CD4-positive, CD25-positive, alpha-beta regulatory T cell (primary cell): ENCODE measurements at regions not wholly inside any gene's neighbourhood (a gene's known extent, or its start where the extent isn't known, plus 50 kb on each side); places are given as distances from the start of the nearest gene placed in this dataset.
"Not testable (repeated sequence)": the region's sequence is repeated elsewhere in the genome, so short reads cannot be mapped to it uniquely, and the experiment has no call there.

Source experiments
- ATAC-seq, 2 donors: fragments of 150-1000 bp; cut with Tn5 transposase; one replicate each; pipeline ENCODE4 v1.10.0; 2021; ENCODE audit warnings: low read depth in 2 of 2, moderate number of reproducible peaks in 2 of 2, moderate library complexity in 1 of 2
- DNase-seq, 3 donors: peaks; one replicate each; pipeline versions ENCODE4 v3.0.0 to v3.0.0-alpha.2; 2012 to 2022; ENCODE audit warnings: mixed read lengths in 1 of 3
- H3K27ac ChIP-seq: one replicate; pipeline ENCODE4 v1.7.0; 2013; ENCODE audit warnings: mild to moderate bottlenecking, low read length; ENCODE audit not compliant: insufficient read depth, poor library complexity, severe bottlenecking
- H3K27me3 ChIP-seq: one replicate; pipeline ENCODE4 v1.7.0; 2013; ENCODE audit warnings: low read length; ENCODE audit not compliant: control insufficient read depth, insufficient read depth
- H3K36me3 ChIP-seq: one replicate; pipeline ENCODE4 v1.7.0; 2013; ENCODE audit warnings: mild to moderate bottlenecking, low read length, moderate library complexity; ENCODE audit not compliant: control insufficient read depth, insufficient read depth
- H3K4me1 ChIP-seq: 2 replicates; pipeline ENCODE4 v1.7.0; 2013; ENCODE audit warnings: mild to moderate bottlenecking, low read length; ENCODE audit not compliant: insufficient read depth, control insufficient read depth, poor library complexity, severe bottlenecking
- H3K4me3 ChIP-seq: one replicate; pipeline ENCODE4 v1.7.0; 2013; ENCODE audit warnings: low read depth, mild to moderate bottlenecking, low read length, moderate library complexity
- H3K9me3 ChIP-seq, 2 experiments: 1 replicate in 1 of 2; 2 replicates in 1 of 2; pipeline ENCODE4 v1.7.0; 2013; ENCODE audit warnings: low read length in 2 of 2, mild to moderate bottlenecking in 1 of 2, moderate library complexity in 1 of 2; ENCODE audit not compliant: control insufficient read depth in 2 of 2
- H3K27ac Mint-ChIP-seq, 3 donors: one replicate each; pipeline ENCODE4 v1.8.0; 2020 to 2022; ENCODE audit warnings: mild to moderate bottlenecking in 3 of 3, mixed read lengths in 3 of 3, moderate library complexity in 2 of 3
- H3K27me3 Mint-ChIP-seq: one replicate; pipeline ENCODE4 v1.8.0; 2022; ENCODE audit warnings: mild to moderate bottlenecking, mixed read lengths
- H3K36me3 Mint-ChIP-seq: one replicate; pipeline ENCODE4 v1.8.0; 2020; ENCODE audit warnings: mixed read lengths
- H3K4me1 Mint-ChIP-seq, 4 donors: one replicate each; pipeline ENCODE4 v1.8.0; 2020 to 2022; ENCODE audit warnings: mixed read lengths in 4 of 4, mild to moderate bottlenecking in 1 of 4
- H3K4me3 Mint-ChIP-seq, 4 donors: one replicate each; pipeline ENCODE4 v1.8.0; 2020 to 2022; ENCODE audit warnings: mild to moderate bottlenecking in 4 of 4, mixed read lengths in 4 of 4, moderate library complexity in 3 of 4
- H3K9me3 Mint-ChIP-seq, 7 donors: one replicate each; pipeline ENCODE4 v1.8.0; 2020 to 2022; ENCODE audit warnings: mixed read lengths in 7 of 7, mild to moderate bottlenecking in 3 of 7, moderate library complexity in 2 of 7

DNA sequence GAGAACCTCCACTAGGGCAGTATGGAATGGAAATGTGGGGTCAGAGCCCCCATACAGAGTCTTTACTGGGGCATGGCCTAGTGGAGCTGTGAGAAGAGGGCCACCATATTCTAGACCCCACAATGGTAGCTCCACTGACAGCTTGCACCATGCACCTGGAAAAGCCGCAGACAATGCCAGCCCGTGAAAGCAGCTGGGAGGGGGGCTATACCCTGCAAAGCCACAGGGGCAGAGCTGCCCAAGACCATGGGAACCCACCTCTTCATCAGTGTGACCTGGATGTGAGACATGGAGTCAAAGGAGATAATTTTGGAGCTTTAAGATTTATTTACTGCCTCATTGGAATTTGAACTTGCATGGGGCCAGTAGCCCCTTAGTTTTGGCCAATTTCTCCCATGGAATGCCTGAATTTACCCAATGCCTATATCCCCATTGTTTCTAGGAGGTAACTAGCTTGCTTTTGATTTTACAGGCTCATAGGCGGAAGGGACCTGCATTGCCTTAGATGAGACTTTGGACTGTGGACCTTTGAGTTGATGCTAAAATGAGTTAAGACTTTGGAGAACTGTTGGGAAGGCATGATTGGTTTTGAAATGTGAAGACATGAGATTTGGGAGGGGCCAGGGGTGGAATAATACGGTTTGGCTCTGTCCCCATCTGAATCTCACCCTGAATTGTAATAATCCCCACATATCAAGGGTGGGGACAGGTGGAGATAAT is 89.4 kb upstream of the MAMLD1 start:
- not testable (repeated sequence) for DNase-seq, H3K27ac ChIP-seq, H3K4me3 ChIP-seq, H3K36me3 Mint-ChIP-seq, H3K27me3 Mint-ChIP-seq, ATAC-seq, H3K27ac Mint-ChIP-seq, H3K27me3 ChIP-seq, H3K36me3 ChIP-seq, H3K9me3 Mint-ChIP-seq, H3K9me3 ChIP-seq, H3K4me1 Mint-ChIP-seq, H3K4me1 ChIP-seq, H3K4me3 Mint-ChIP-seq

DNA sequence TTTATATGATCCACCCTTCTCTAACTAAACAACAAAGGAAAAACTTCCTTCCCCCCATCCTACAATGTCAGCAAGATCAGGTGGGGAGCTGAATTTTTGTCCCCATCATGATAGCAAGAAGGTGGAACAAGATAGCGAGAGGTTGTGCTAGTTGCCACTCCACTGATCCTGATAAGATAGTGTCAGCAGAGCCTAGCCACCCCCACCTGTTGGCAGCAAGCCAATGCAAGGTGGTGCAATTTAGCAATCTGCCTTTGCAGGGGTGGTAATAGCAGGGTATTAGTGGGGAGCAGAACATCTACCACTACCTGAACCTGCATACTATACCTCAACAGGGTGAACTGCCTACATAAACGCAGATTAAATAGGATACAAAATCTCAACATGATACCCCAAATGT is 80.2 kb upstream of the MAMLD1 start:
- Mint-ChIP-seq H3K9me3 (peaks cover 0 to 4% (median 1%) of the 10 kb centered on the region in 7 donors), H3K4me1 (no peaks in the 10 kb centered on the region), H3K36me3 (no peaks in the 10 kb centered on the region), H3K27me3 (no peaks in the 10 kb centered on the region), H3K4me3 (no peak overlapping the region), H3K27ac (no peak overlapping the region)
- H3K9me3 ChIP-seq = peaks cover 0 to 1% of the 10 kb centered on the region in 2 experiments
- H3K4me1 ChIP-seq = no peaks in the 10 kb centered on the region
- ATAC-seq (no peak), DNase-seq (no peak)
- H3K27me3 ChIP-seq = no peaks in the 10 kb centered on the region
- no peaks in the 10 kb centered on the region for H3K36me3 ChIP-seq
- no peak overlapping the region for H3K27ac ChIP-seq
- H3K4me3 ChIP-seq = no peak overlapping the region

DNA sequence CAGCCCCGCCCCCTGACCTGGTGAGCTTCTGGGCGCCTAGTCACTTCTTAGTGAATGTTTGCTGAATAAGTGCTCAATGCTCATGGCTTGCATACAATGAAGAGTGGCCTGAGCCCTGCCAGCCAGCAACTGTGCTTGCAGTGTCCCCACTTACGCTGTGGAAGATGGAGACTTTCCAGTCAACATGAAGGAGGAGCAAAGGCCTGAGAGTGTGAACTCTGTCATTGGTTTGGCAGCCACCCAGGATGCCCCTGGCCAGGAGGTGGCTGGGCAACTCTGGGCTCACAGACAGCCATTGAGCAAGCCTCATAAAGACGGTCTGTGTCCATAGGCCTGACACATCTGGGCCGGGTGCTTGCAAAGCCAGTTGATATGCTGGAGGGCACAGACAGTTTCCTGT is 72.1 kb upstream of the MAMLD1 start:
- no peaks in the 10 kb centered on the region for H3K27me3 ChIP-seq
- no peak overlapping the region for H3K4me3 ChIP-seq
- no peak for ATAC-seq
- Mint-ChIP-seq H3K9me3 (peaks cover 0 to 1% (median 0%) of the 10 kb centered on the region in 7 donors), H3K27ac (no peak overlapping the region), H3K36me3 (no peaks in the 10 kb centered on the region), H3K4me1 (no peaks in the 10 kb centered on the region), H3K27me3 (no peaks in the 10 kb centered on the region), H3K4me3 (no peak overlapping the region)
- H3K36me3 ChIP-seq = no peaks in the 10 kb centered on the region
- H3K27ac ChIP-seq = no peak overlapping the region
- DNase-seq = no peak
- H3K4me1 ChIP-seq = no peaks in the 10 kb centered on the region
- H3K9me3 ChIP-seq = no peaks in the 10 kb centered on the region

DNA sequence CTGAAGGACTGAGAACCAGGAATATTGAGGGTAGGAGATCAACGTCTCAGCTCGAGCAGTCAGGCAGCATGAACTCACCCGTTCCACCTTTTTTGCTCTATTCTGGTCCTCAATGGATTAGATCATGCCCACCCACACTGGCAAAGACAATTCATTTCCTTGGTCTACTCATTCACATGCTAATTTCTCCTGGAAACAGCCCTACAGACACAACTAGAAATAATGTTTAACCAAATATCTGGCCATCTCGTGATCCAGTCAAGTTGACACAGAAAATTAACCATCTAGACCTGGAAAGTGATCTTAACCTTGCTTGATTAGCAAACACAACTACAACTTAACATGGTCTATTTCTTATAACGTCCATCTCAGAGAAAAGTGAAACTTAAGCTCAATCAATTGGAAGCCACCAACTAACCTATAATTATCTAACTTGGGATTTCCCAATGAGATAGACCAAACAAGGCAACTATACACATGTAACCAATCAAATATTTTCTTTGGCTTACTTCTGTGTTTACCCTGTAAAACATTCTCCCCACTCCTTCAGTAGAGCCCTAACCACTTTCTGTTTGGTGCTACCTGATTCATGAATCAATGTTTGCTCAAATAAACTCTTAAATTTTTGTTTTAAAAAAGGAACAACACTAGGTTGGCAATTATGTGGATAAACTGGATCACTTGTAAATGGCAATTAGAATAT is 69.7 kb upstream of the MAMLD1 start:
- no peaks in the 10 kb centered on the region for H3K27me3 ChIP-seq
- no peaks in the 10 kb centered on the region for H3K9me3 ChIP-seq
- no peaks in the 10 kb centered on the region for H3K4me1 ChIP-seq
- H3K4me3 ChIP-seq = no peak overlapping the region
- Mint-ChIP-seq H3K27ac (no peak overlapping the region), H3K9me3 (peaks cover 0 to 1% (median 0%) of the 10 kb centered on the region in 7 donors), H3K4me3 (no peak overlapping the region), H3K27me3 (peaks cover 5% of the 10 kb centered on the region), H3K4me1 (no peaks in the 10 kb centered on the region), H3K36me3 (no peaks in the 10 kb centered on the region)
- ATAC-seq (no peak), DNase-seq (no peak)
- no peak overlapping the region for H3K27ac ChIP-seq
- H3K36me3 ChIP-seq = no peaks in the 10 kb centered on the region

DNA sequence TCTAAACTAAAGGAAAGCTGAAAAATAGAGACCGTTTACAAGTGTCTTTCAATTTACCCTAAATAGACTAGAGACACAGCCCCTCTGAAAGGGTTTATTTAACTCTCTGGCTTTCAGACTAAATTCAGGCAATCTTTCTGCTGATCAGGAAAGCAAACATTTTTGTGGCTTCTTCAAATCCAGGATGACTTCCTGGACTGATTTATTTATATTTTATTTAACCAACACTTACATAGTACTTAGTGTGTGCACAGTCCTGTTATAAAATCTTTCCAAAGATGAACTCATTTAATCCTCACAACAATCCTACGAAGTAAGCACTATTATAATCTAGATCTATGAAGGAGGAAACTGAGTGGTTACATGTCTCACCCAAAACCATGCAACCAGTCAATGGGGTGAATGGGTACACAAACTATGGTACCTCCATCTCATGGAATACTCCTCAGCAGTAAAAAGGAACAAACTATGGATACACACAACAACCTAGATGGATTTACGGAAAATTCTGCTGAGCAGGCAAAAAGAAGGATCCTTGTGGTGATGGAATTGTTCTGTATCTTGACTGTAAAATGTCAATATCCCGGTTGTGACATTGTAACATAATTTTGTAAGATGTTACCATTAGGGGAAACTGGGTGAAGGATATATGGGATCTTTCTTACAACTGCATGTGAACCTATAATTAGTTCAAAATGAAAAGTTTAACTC is 64.1 kb upstream of the MAMLD1 start:
- Histone ChIP-seq H3K27ac (no peak overlapping the region), H3K36me3 (no peaks in the 10 kb centered on the region), H3K9me3 (no peaks in the 10 kb centered on the region), H3K4me3 (no peak overlapping the region), H3K27me3 (no peaks in the 10 kb centered on the region), H3K4me1 (no peaks in the 10 kb centered on the region)
- Mint-ChIP-seq H3K4me1 (no peaks in the 10 kb centered on the region), H3K27ac (no peak overlapping the region), H3K4me3 (no peak overlapping the region), H3K27me3 (peaks cover 5% of the 10 kb centered on the region), H3K9me3 (no peaks in the 10 kb centered on the region), H3K36me3 (no peaks in the 10 kb centered on the region)
- DNase-seq (no peak), ATAC-seq (no peak)

DNA sequence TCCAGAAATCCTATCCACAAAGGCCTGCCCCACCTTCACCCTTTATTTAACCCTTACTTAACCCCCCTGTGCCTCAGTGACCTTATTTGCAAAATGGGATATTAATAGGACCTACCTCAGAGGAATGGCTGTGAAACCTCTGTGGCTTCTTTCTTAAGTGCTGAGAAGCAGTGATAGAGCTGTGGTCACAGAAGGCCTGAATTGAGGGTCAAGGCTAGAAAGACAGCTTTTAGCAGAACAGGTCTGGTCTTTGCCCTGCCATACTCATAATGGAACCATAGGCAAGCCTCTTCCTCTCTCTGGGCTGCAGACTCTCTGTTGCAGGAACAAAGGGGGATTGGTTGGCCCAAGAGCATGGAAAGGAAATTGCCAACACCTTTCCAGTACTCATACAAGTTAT is 63.5 kb upstream of the MAMLD1 start:
- Histone ChIP-seq H3K27ac (no peak overlapping the region), H3K4me1 (no peaks in the 10 kb centered on the region), H3K36me3 (no peaks in the 10 kb centered on the region), H3K9me3 (no peaks in the 10 kb centered on the region), H3K4me3 (no peak overlapping the region), H3K27me3 (no peaks in the 10 kb centered on the region)
- peaks cover 5% of the 10 kb centered on the region for H3K27me3 Mint-ChIP-seq
- no peaks in the 10 kb centered on the region for H3K4me1 Mint-ChIP-seq
- DNase-seq (no peak), ATAC-seq (no peak)
- no peaks in the 10 kb centered on the region for H3K9me3 Mint-ChIP-seq
- H3K4me3 Mint-ChIP-seq = no peak overlapping the region
- H3K36me3 Mint-ChIP-seq = no peaks in the 10 kb centered on the region
- no peak overlapping the region for H3K27ac Mint-ChIP-seq

DNA sequence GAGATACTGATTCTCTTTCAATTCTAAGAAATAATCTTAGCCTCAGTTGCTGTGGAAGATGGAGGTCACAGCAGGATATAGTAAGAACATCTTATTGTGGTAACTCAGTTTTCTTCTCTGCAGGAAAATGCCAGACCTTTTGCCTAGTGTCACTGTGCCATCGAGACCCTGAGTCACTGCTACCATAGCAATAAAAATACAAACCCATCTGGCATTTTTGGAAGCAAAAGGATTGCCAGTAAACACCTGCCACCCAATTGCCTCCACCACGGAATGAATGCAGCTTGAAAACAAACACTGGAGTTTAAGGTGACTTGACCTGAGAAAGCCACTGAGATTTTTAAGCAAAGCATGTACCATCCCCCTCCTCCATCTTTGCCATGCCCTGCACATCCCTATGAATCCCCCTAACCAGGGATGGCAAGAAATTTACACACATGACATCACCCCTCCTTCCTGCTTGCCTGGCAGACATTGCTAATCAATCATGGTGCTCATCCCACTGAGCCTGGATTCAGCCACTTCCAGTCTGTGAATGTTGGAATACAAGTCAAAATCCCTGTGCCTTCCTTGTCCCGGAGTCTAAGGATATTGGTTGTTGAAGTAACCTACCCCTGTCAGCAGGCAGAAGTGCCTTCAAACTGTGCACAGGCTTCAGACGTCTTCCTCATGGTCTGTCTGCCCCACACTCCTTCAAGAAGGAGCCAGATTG is 59.6 kb upstream of the MAMLD1 start:
- Mint-ChIP-seq H3K9me3 (no peaks in the 10 kb centered on the region), H3K27ac (no peak overlapping the region), H3K4me3 (no peak overlapping the region), H3K36me3 (no peaks in the 10 kb centered on the region), H3K4me1 (no peaks in the 10 kb centered on the region), H3K27me3 (no peaks in the 10 kb centered on the region)
- DNase-seq (no peak), ATAC-seq (no peak)
- Histone ChIP-seq H3K27me3 (no peaks in the 10 kb centered on the region), H3K4me1 (no peaks in the 10 kb centered on the region), H3K36me3 (no peaks in the 10 kb centered on the region), H3K4me3 (no peak overlapping the region), H3K9me3 (no peaks in the 10 kb centered on the region), H3K27ac (no peak overlapping the region)
